ENCODE measurements at regions not wholly inside any gene's neighbourhood (a gene's known extent, or its start where the extent isn't known, plus 50 kb on each side); places are given as distances from the start of the nearest gene placed in this dataset.

- no peak for TF ChIP-seq ELK1 (IDR thresholded peaks at IDR 0.05; ENCODE audit: low read depth, low read length)
- no peak for TF ChIP-seq NFYA (IDR thresholded peaks at IDR 0.05; ENCODE audit: borderline replicate concordance, low read depth, low read length)
These were observed 804.8 kb upstream of the ZNF608 start (continued) for GRCh38 chr5:125551246-125551645.

- no peak overlapping the region for H3K27ac ChIP-seq (ENCODE audit: control insufficient read depth, insufficient read depth)
- TF ChIP-seq ETV6 (conservative IDR thresholded peaks at IDR 0.05 in 1 of 2, IDR thresholded peaks at IDR 0.05 in 1 of 2; ENCODE audit: borderline replicate concordance in 1 of 2, low read depth in 1 of 2) (no peak), SPI1 (IDR thresholded peaks at IDR 0.05; ENCODE audit: borderline replicate concordance, insufficient read depth, low read depth, low read length) (no peak)
- ATAC-seq, result no peak
- H3K4me2 ChIP-seq (ENCODE audit: control insufficient read depth, insufficient read depth), result no peak overlapping the region
- no peaks in the 10 kb centered on the region for H4K20me1 ChIP-seq (ENCODE audit: control insufficient read depth, insufficient read depth)
- CTCF ChIA-PET, result interaction anchor here (0.7 kb wide), 1 partner anchor 609 kb away, joined by 3 read pairs; no protein-coding TSS in a partner anchor
- no peak overlapping the region for H3K9ac ChIP-seq (ENCODE audit: control insufficient read depth, insufficient read depth, low read length)
- 51% methylated on average over 4 of the region's 4 CpGs for WGBS (ENCODE audit: insufficient coverage, insufficient replicate concordance, low lambda C conversion rate, missing lambda C conversion rate)
- no peaks in the 10 kb centered on the region for H3K4me1 ChIP-seq (ENCODE audit: control insufficient read depth, insufficient read depth, low read length)
- H3K27me3 ChIP-seq (replicated peaks in 1 of 2; ENCODE audit: control insufficient read depth in 2 of 2, insufficient read depth in 2 of 2, low read length in 1 of 2), result no peaks in the 10 kb centered on the region
- no peaks in the 10 kb centered on the region for H3K9me3 ChIP-seq (replicated peaks; ENCODE audit: control insufficient read depth, insufficient read depth, low read length)
- no peak overlapping the region for H2AFZ ChIP-seq (ENCODE audit: control insufficient read depth, low read depth, low read length)
- in situ Hi-C loops (cut with MboI), result no loop called here
- H3K4me3 ChIP-seq, result no peak overlapping the region
- no peaks in the 10 kb centered on the region for H3K79me2 ChIP-seq (ENCODE audit: control insufficient read depth, insufficient read depth, low read length)
- BruUV-seq (replicated peaks), result no TSS peak
- SMC1A ChIA-PET (ENCODE audit: uncharacterized antibody, unreplicated experiment), result interaction anchor here (0.7 kb wide), 1 partner anchor 20 kb away, joined by 4 read pairs; no protein-coding TSS in a partner anchor
- intact Hi-C loops (cut with micrococcal nuclease; ENCODE audit: unreplicated experiment), result no loop called here
- POLR2A ChIA-PET, result no interaction called here
- no peak for FAIRE-seq
- RAD21 ChIA-PET (ENCODE audit: unreplicated experiment), result no interaction called here
- H3K36me3 ChIP-seq (ENCODE audit: control insufficient read depth in 2 of 2, insufficient read depth in 2 of 2, low read length in 1 of 2), result no peaks in the 10 kb centered on the region
- DNase-seq (ENCODE audit: low read depth, low spot score), result no peak
These were observed 805.4 kb upstream of the ZNF608 start for GRCh38 chr5:125551797-125552196.

- no peak overlapping the region for H2AFZ ChIP-seq (ENCODE audit: control insufficient read depth, low read depth, low read length)
- no peaks in the 10 kb centered on the region for H3K79me2 ChIP-seq (ENCODE audit: control insufficient read depth, insufficient read depth, low read length)
- TF ChIP-seq ZNF687 (IDR thresholded peaks at IDR 0.05), result no peak
- no peak for TF ChIP-seq RUNX3 (IDR thresholded peaks at IDR 0.05; ENCODE audit: low read length)
- TF ChIP-seq BCLAF1 (IDR thresholded peaks at IDR 0.05), result no peak
- H4K20me1 ChIP-seq (ENCODE audit: control insufficient read depth, insufficient read depth), result no peaks in the 10 kb centered on the region
- H3K36me3 ChIP-seq (ENCODE audit: control insufficient read depth in 2 of 2, insufficient read depth in 2 of 2, low read length in 1 of 2), result no peaks in the 10 kb centered on the region
- no peaks in the 10 kb centered on the region for H3K27me3 ChIP-seq (replicated peaks in 1 of 2; ENCODE audit: control insufficient read depth in 2 of 2, insufficient read depth in 2 of 2, low read length in 1 of 2)
- ChIA-PET RAD21 (ENCODE audit: unreplicated experiment) (no interaction called here), POLR2A (no interaction called here), CTCF (no interaction called here), SMC1A (ENCODE audit: uncharacterized antibody, unreplicated experiment) (no interaction called here)
- ATAC-seq (no peak), DNase-seq (ENCODE audit: low read depth, low spot score) (no peak), FAIRE-seq (no peak)
- no TSS peak for BruUV-seq (replicated peaks)
- no peak overlapping the region for H3K9ac ChIP-seq (ENCODE audit: control insufficient read depth, insufficient read depth, low read length)
- no peaks in the 10 kb centered on the region for H3K4me1 ChIP-seq (ENCODE audit: control insufficient read depth, insufficient read depth, low read length)
- intact Hi-C loops (cut with micrococcal nuclease; ENCODE audit: unreplicated experiment) (no loop called here), in situ Hi-C loops (cut with MboI) (no loop called here)
- H3K4me3 ChIP-seq, result no peak overlapping the region
- 0% methylated on average over 1 of the region's 1 CpG for WGBS (ENCODE audit: insufficient coverage, insufficient replicate concordance, low lambda C conversion rate, missing lambda C conversion rate)
- H3K27ac ChIP-seq (ENCODE audit: control insufficient read depth, insufficient read depth), result no peak overlapping the region
- H3K4me2 ChIP-seq (ENCODE audit: control insufficient read depth, insufficient read depth), result no peak overlapping the region
- H3K9me3 ChIP-seq (replicated peaks; ENCODE audit: control insufficient read depth, insufficient read depth, low read length), result no peaks in the 10 kb centered on the region
These were observed 806.0 kb upstream of the ZNF608 start for GRCh38 chr5:125552486-125552885.

Measured in GM12878 (cell line).